Stimulated activated CD8-positive, alpha-beta memory T cell treated with anti-CD3 and anti-CD28 coated beads, Interleukin-15, amount 100 ng/mL, for 48 hours (primary cell): ENCODE measurements at regions not wholly inside any gene's neighbourhood (a gene's known extent, or its start where the extent isn't known, plus 50 kb on each side); places are given as distances from the start of the nearest gene placed in this dataset.
"Not testable (repeated sequence)": the region's sequence is repeated elsewhere in the genome, so short reads cannot be mapped to it uniquely, and the experiment has no call there.

Experiments used
- DNase-seq, 2 donors: peaks; one replicate each; pipeline ENCODE4 v3.0.0-alpha.2; 2020; ENCODE audit warnings: low read depth in 2 of 2

GRCh38 chr21:32934829-32935228 lies 90.9 kb upstream of the OLIG2 start:
- no peak for DNase-seq

- no peak for DNase-seq
Measured at GRCh38 chr21:32940079-32941014, 85.4 kb upstream of the OLIG2 start.

- no peak for DNase-seq
Measured at GRCh38 chr21:32941263-32941662, 84.5 kb upstream of the OLIG2 start.

- no peak for DNase-seq
Measured at GRCh38 chr21:32946654-32947053, 79.1 kb upstream of the OLIG2 start.

- DNase-seq, result no peak
Measured at GRCh38 chr21:32947736-32948135, 78.0 kb upstream of the OLIG2 start.

- DNase-seq, result no peak
Measured at GRCh38 chr21:32949701-32950100, 76.0 kb upstream of the OLIG2 start.

GRCh38 chr21:32951041-32951440 lies 74.7 kb upstream of the OLIG2 start:
- no peak for DNase-seq

- no peak for DNase-seq
Measured at GRCh38 chr21:32954353-32954752, 71.4 kb upstream of the OLIG2 start.

GRCh38 chr21:32955311-32956060 lies 70.2 kb upstream of the OLIG2 start:
- no peak for DNase-seq

GRCh38 chr21:32956061-32956656 lies 69.6 kb upstream of the OLIG2 start:
- no peak for DNase-seq

GRCh38 chr21:32957545-32957944 lies 68.2 kb upstream of the OLIG2 start:
- DNase-seq, result no peak

GRCh38 chr21:32958288-32959002 lies 67.3 kb upstream of the OLIG2 start:
- DNase-seq, result no peak

- no peak for DNase-seq
Measured at GRCh38 chr21:32962268-32962667, 63.5 kb upstream of the OLIG2 start.

- DNase-seq, result no peak
Measured at GRCh38 chr21:32965129-32965680, 60.5 kb upstream of the OLIG2 start.

- DNase-seq, result no peak
Measured at GRCh38 chr21:32966120-32966519, 59.6 kb upstream of the OLIG2 start.

- DNase-seq, result not testable (repeated sequence)
Measured at GRCh38 chr21:32968103-32968502, 57.6 kb upstream of the OLIG2 start.

GRCh38 chr21:32974653-32975052 lies 51.1 kb upstream of the OLIG2 start:
- no peak for DNase-seq

GRCh38 chr21:32975811-32976431 lies 49.8 kb upstream of the OLIG2 start:
- no peak for DNase-seq
